ENCODE measurements at regions not wholly inside any gene's neighbourhood (a gene's known extent, or its start where the extent isn't known, plus 50 kb on each side); places are given as distances from the start of the nearest gene placed in this dataset.

- Histone ChIP-seq H3K56ac (ENCODE audit: extremely low read depth, insufficient read depth, low read length) (no peak overlapping the region), H4K91ac (ENCODE audit: insufficient read depth, low read depth, low read length) (no peak overlapping the region), H3K27me3 (ENCODE audit: control insufficient read depth, insufficient read depth, low read length) (no peaks in the 10 kb centered on the region), H3K18ac (ENCODE audit: low read depth, low read length) (peak overlapping the region; percentile 29; the same call in 1 of the 2 replicates), H4K20me1 (ENCODE audit: insufficient read depth, low read length) (no peaks in the 10 kb centered on the region; the same call in 1 of the 2 replicates), H3K9me1 (ENCODE audit: insufficient read depth, low read length) (peaks cover 2% of the 10 kb centered on the region; the same call in 1 of the 2 replicates), H3K4me1 (ENCODE audit: control insufficient read depth, insufficient read depth, low read length) (peaks cover 3% of the 10 kb centered on the region; the same call in 1 of the 2 replicates), H4K8ac (ENCODE audit: low read depth in 2 of 2, low read length in 2 of 2) (no peak overlapping the region), H4K5ac (ENCODE audit: low read depth, low read length) (no peak overlapping the region), H2AK9ac (replicated peaks; ENCODE audit: low read depth, low read length, poor library complexity) (no peak overlapping the region), H3K79me1 (ENCODE audit: low read depth in 1 of 2, low read length in 2 of 2) (no peaks in the 10 kb centered on the region), H2BK120ac (ENCODE audit: low read depth, low read length) (no peak overlapping the region), H3K9ac (ENCODE audit: low read depth, low read length) (no peak overlapping the region), H3K14ac (replicated peaks; ENCODE audit: low read depth, low read length) (no peak overlapping the region), H2BK15ac (ENCODE audit: low read depth, low read length) (no peak overlapping the region), H3K36me3 (ENCODE audit: control insufficient read depth, insufficient read depth, low read length) (no peaks in the 10 kb centered on the region), H2BK5ac (ENCODE audit: low read depth, low read length, poor library complexity, severe bottlenecking) (peak overlapping the region; percentile 48), H3K4ac (ENCODE audit: low read depth, low read length) (0 out of 2 replicates have a peak overlapping the region, but pooled peaks have one; percentile 16), H3K23ac (ENCODE audit: low read depth, low read length) (no peak overlapping the region), H3K4me2 (ENCODE audit: low read depth, low read length) (no peak overlapping the region), H3K27ac (ENCODE audit: insufficient read depth, low read length) (no peak overlapping the region), H3K4me3 (ENCODE audit: insufficient read depth, low read depth, low read length) (no peak overlapping the region), H2AK5ac (ENCODE audit: low read depth, low read length) (no peak overlapping the region), H3K9me3 (ENCODE audit: control insufficient read depth, insufficient read depth, low read length) (no peaks in the 10 kb centered on the region), H2BK20ac (ENCODE audit: low read depth, low read length) (no peak overlapping the region; the same call in 1 of the 2 replicates), H2AFZ (replicated peaks; ENCODE audit: low read length, poor library complexity) (peak overlapping the region; percentile 69)
- no peak for DNase-seq
- ATAC-seq (ENCODE audit: low read depth): no peak
- CTCF ChIA-PET: no interaction called here
- TF ChIP-seq RCOR1 (IDR thresholded peaks at IDR 0.05; ENCODE audit: insufficient replicate concordance, low read length) (no peak), FOS (IDR thresholded peaks at IDR 0.05; ENCODE audit: low read depth, low read length) (no peak), NFE2L2 (IDR thresholded peaks at IDR 0.05; ENCODE audit: low read depth, low read length) (no peak), MAFK (IDR thresholded peaks at IDR 0.05; ENCODE audit: low read depth, low read length) (no peak), RAD21 (IDR thresholded peaks at IDR 0.05; ENCODE audit: low read length) (no peak), BHLHE40 (IDR thresholded peaks at IDR 0.05; ENCODE audit: low read depth, low read length) (no peak), MXI1 (IDR thresholded peaks at IDR 0.05; ENCODE audit: borderline replicate concordance, low read depth, low read length) (no peak), CTCF (conservative IDR thresholded peaks at IDR 0.05; ENCODE audit: low read depth, low read length) (no peak), ELK1 (IDR thresholded peaks at IDR 0.05; ENCODE audit: borderline replicate concordance, low read depth, low read length) (no peak), MAZ (IDR thresholded peaks at IDR 0.05; ENCODE audit: borderline replicate concordance, low read depth, low read length) (no peak), CHD1 (IDR thresholded peaks at IDR 0.05; ENCODE audit: low read depth, low read length) (no peak), USF2 (IDR thresholded peaks at IDR 0.05; ENCODE audit: low read depth, low read length) (no peak), RFX5 (IDR thresholded peaks at IDR 0.05; ENCODE audit: low read depth, low read length) (no peak), SMC3 (IDR thresholded peaks at IDR 0.05; ENCODE audit: low read depth, low read length) (no peak), POLR2A (IDR thresholded peaks at IDR 0.05; ENCODE audit: low read depth, low read length) (no peak)
- no TSS peak for BruUV-seq (replicated peaks)
- intact Hi-C loops (cut with micrococcal nuclease): no loop called here
- in situ Hi-C loops (cut with MboI; ENCODE audit: low sequenced_read_pairs): no loop called here
- no CpG with 5 or more reads among the region's 3 CpGs for WGBS, 2 experiments (ENCODE audit: extremely low coverage in 2 of 2, insufficient read length in 1 of 2)
- dilution Hi-C loops (cut with HindIII; ENCODE audit: low sequenced_read_pairs, unreplicated experiment): no loop called here
- POLR2A ChIA-PET (ENCODE audit: unreplicated experiment): no interaction called here
Observed at GRCh38 chr6:85237478-85237877, 212.4 kb upstream of the NT5E start.

All from IMR-90 (cell line).